ENCODE measurements at regions not wholly inside any gene's neighbourhood (a gene's known extent, or its start where the extent isn't known, plus 50 kb on each side); places are given as distances from the start of the nearest gene placed in this dataset.
A peak's percentile ranks its signal among the peaks of the same experiment; 100 is the strongest.

DNA sequence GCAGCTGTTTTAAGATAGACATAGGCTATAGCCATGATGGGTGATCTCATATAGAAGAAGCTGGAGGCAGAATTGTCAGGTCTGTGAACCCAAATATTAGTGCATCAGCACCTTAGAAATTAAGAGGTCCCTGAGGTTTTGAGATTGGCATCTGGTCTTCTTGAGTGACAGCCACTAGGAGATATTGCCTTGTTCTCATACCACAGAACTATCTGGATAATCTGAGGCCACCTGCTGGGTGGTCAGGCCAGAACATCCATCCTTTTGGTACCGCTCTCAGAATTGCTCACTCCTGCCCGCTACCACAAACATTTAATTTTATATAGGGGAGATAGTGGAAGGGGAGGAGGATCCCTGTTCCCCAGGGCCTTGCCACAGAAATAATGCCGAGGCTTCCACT, 210.6 kb upstream of the ZPLD1 start:
- POLR2A ChIA-PET, result interaction anchor here (1.3 to 1.7 kb wide), 3 partner anchors 374 to 410 kb away, joined by 4 to 5 read pairs (median 4); partner anchors contain the start of gene NFKBIZ
- intact Hi-C loops (cut with micrococcal nuclease), result no loop called here
- Histone ChIP-seq H3K4me1 (ENCODE audit: control insufficient read depth in 2 of 2, insufficient read depth in 2 of 2, low read length in 2 of 2) (peaks cover 11 to 22% of the 10 kb centered on the region in 2 donors), H3K27ac (ENCODE audit: low read length in 2 of 2) (no peak overlapping the region), H2AFZ (ENCODE audit: insufficient read depth, low read depth, low read length, poor library complexity, severe bottlenecking) (no peak overlapping the region), H3K36me3 (replicated peaks in 1 of 2; ENCODE audit: control extremely low read depth in 1 of 2, control insufficient read depth in 1 of 2, extremely low read depth in 1 of 2, insufficient read depth in 2 of 2, low read length in 1 of 2) (no peaks in the 10 kb centered on the region), H3K27me3 (replicated peaks in 1 of 4; ENCODE audit: control extremely low read depth in 1 of 4, control insufficient read depth in 3 of 4, insufficient read depth in 4 of 4, low read length in 3 of 4) (no peaks in the 10 kb centered on the region), H4K20me1 (ENCODE audit: control insufficient read depth, insufficient read depth, low read length, poor library complexity, severe bottlenecking) (no peaks in the 10 kb centered on the region), H3K4me2 (replicated peaks; ENCODE audit: low read depth, low read length, poor library complexity, severe bottlenecking) (no peak overlapping the region), H3K9ac (ENCODE audit: low read length) (no peak overlapping the region), H3K9me3 (ENCODE audit: control extremely low read depth in 1 of 3, control insufficient read depth in 2 of 3, insufficient read depth in 1 of 3, low read length in 2 of 3) (no peaks in the 10 kb centered on the region), H3K4me3 (ENCODE audit: control extremely low read depth in 1 of 5, extremely low read depth in 1 of 5, insufficient read depth in 1 of 5, low read depth in 2 of 5, low read length in 4 of 5) (no peak overlapping the region), H3K79me2 (ENCODE audit: control insufficient read depth, insufficient read depth, low read length) (no peaks in the 10 kb centered on the region)
- H3K27me3 Mint-ChIP-seq, result no peaks in the 10 kb centered on the region
- TF ChIP-seq EZH2 (IDR thresholded peaks at IDR 0.05; ENCODE audit: borderline replicate concordance, insufficient read depth, low read depth, low read length, poor library complexity, severe bottlenecking), result no peak
- no peak for TF ChIP-seq CTCF (IDR thresholded peaks at IDR 0.05)
- DNase-seq (peak; percentile 55), ATAC-seq (ENCODE audit: low read depth) (peak; percentile 66)
- peaks cover 23% of the 10 kb centered on the region for H3K4me1 Mint-ChIP-seq
- no peak overlapping the region for H3K27ac Mint-ChIP-seq
- WGBS (ENCODE audit: insufficient coverage), result 78% methylated on average over 1 of the region's 3 CpGs
- CTCF ChIA-PET, result interaction anchor here (0.6 to 19.4 kb wide), 35 partner anchors 11 to 538 kb away, joined by 3 to 1306 read pairs (median 9); partner anchors contain the start of genes NFKBIZ, NXPE3 and RPL24
- H3K4me3 Mint-ChIP-seq, result no peak overlapping the region
- H3K9me3 Mint-ChIP-seq (ENCODE audit: insufficient read depth), result no peaks in the 10 kb centered on the region

- POLR2A ChIA-PET, result interaction anchor here (1.1 to 1.7 kb wide), 4 partner anchors 375 to 416 kb away, joined by 4 to 5 read pairs (median 4); partner anchors contain the start of gene NFKBIZ
Observed at GRCh38 chr3:102225005-102225404, 209.8 kb upstream of the ZPLD1 start.

More at GRCh38 chr3:102225005-102225404, 209.8 kb upstream of the ZPLD1 start:
- Histone ChIP-seq H3K27ac (ENCODE audit: low read length in 2 of 2) (no peak overlapping the region), H3K9ac (ENCODE audit: low read length) (no peak overlapping the region), H3K79me2 (ENCODE audit: control insufficient read depth, insufficient read depth, low read length) (no peaks in the 10 kb centered on the region), H3K27me3 (replicated peaks in 1 of 4; ENCODE audit: control extremely low read depth in 1 of 4, control insufficient read depth in 3 of 4, insufficient read depth in 4 of 4, low read length in 3 of 4) (no peaks in the 10 kb centered on the region), H3K9me3 (ENCODE audit: control extremely low read depth in 1 of 3, control insufficient read depth in 2 of 3, insufficient read depth in 1 of 3, low read length in 2 of 3) (no peaks in the 10 kb centered on the region), H3K36me3 (replicated peaks in 1 of 2; ENCODE audit: control extremely low read depth in 1 of 2, control insufficient read depth in 1 of 2, extremely low read depth in 1 of 2, insufficient read depth in 2 of 2, low read length in 1 of 2) (no peaks in the 10 kb centered on the region), H3K4me1 (ENCODE audit: control insufficient read depth in 2 of 2, insufficient read depth in 2 of 2, low read length in 2 of 2) (peaks cover 19 to 22% of the 10 kb centered on the region in 2 donors), H3K4me2 (replicated peaks; ENCODE audit: low read depth, low read length, poor library complexity, severe bottlenecking) (no peak overlapping the region), H2AFZ (ENCODE audit: insufficient read depth, low read depth, low read length, poor library complexity, severe bottlenecking) (no peak overlapping the region), H3K4me3 (ENCODE audit: control extremely low read depth in 1 of 5, extremely low read depth in 1 of 5, insufficient read depth in 1 of 5, low read depth in 2 of 5, low read length in 4 of 5) (no peak overlapping the region), H4K20me1 (ENCODE audit: control insufficient read depth, insufficient read depth, low read length, poor library complexity, severe bottlenecking) (no peaks in the 10 kb centered on the region)
- DNase-seq (no peak), ATAC-seq (ENCODE audit: low read depth) (no peak)
- 80% methylated on average over 4 of the region's 8 CpGs for WGBS (ENCODE audit: insufficient coverage)
- CTCF ChIA-PET, result interaction anchor here (0.6 to 19.4 kb wide), 78 partner anchors 10 to 661 kb away, joined by 3 to 1306 read pairs (median 5); partner anchors contain the start of genes CEP97, NFKBIZ, NXPE3 and RPL24
- Mint-ChIP-seq H3K4me1 (peaks cover 31% of the 10 kb centered on the region), H3K27ac (no peak overlapping the region), H3K4me3 (no peak overlapping the region), H3K27me3 (no peaks in the 10 kb centered on the region), H3K9me3 (ENCODE audit: insufficient read depth) (no peaks in the 10 kb centered on the region)
- intact Hi-C loops (cut with micrococcal nuclease), result loop anchor here (1.0 to 5.0 kb wide), 3 partner anchors 288 to 416 kb away; no protein-coding TSS in a partner anchor
- TF ChIP-seq CTCF (IDR thresholded peaks at IDR 0.05), result no peak
- TF ChIP-seq EZH2 (IDR thresholded peaks at IDR 0.05; ENCODE audit: borderline replicate concordance, insufficient read depth, low read depth, low read length, poor library complexity, severe bottlenecking), result no peak

Data from B cell (primary cell).